ENCODE measurements at regions not wholly inside any gene's neighbourhood (a gene's known extent, or its start where the extent isn't known, plus 50 kb on each side); places are given as distances from the start of the nearest gene placed in this dataset.

GRCh38 chr20:16220826-16221225 lies 352.4 kb downstream of the KIF16B start:
- DNase-seq (ENCODE audit: insufficient read length, low spot score) = no peak
- TF ChIP-seq POLR2AphosphoS5 (IDR thresholded peaks at IDR 0.05; ENCODE audit: low read depth, low read length) (no peak), POLR2A (IDR thresholded peaks at IDR 0.05; ENCODE audit: low read depth, low read length) (no peak), PAX5 (IDR thresholded peaks at IDR 0.05; ENCODE audit: insufficient read depth, low read length, severe bottlenecking) (no peak), TAF1 (IDR thresholded peaks at IDR 0.05; ENCODE audit: low read depth, low read length) (no peak), SPI1 (IDR thresholded peaks at IDR 0.05; ENCODE audit: low read depth, low read length) (no peak), POU2F2 (IDR thresholded peaks at IDR 0.05; ENCODE audit: low read depth, low read length) (no peak)
- no peak for FAIRE-seq

- TF ChIP-seq POLR2AphosphoS5 (IDR thresholded peaks at IDR 0.05; ENCODE audit: low read depth, low read length) (no peak), TAF1 (IDR thresholded peaks at IDR 0.05; ENCODE audit: low read depth, low read length) (no peak), POLR2A (IDR thresholded peaks at IDR 0.05; ENCODE audit: low read depth, low read length) (no peak), PAX5 (IDR thresholded peaks at IDR 0.05; ENCODE audit: insufficient read depth, low read length, severe bottlenecking) (no peak), SPI1 (IDR thresholded peaks at IDR 0.05; ENCODE audit: low read depth, low read length) (no peak), POU2F2 (IDR thresholded peaks at IDR 0.05; ENCODE audit: low read depth, low read length) (no peak)
- FAIRE-seq = no peak
- DNase-seq (ENCODE audit: insufficient read length, low spot score) = no peak
These were observed 354.1 kb downstream of the KIF16B start for GRCh38 chr20:16219182-16219581.

- no peak for DNase-seq (ENCODE audit: insufficient read length, low spot score)
- TF ChIP-seq POU2F2 (IDR thresholded peaks at IDR 0.05; ENCODE audit: low read depth, low read length) = no peak
- no peak for TF ChIP-seq POLR2A (IDR thresholded peaks at IDR 0.05; ENCODE audit: low read depth, low read length)
- TF ChIP-seq POLR2AphosphoS5 (IDR thresholded peaks at IDR 0.05; ENCODE audit: low read depth, low read length) = no peak
- no peak for TF ChIP-seq TAF1 (IDR thresholded peaks at IDR 0.05; ENCODE audit: low read depth, low read length)
- TF ChIP-seq PAX5 (IDR thresholded peaks at IDR 0.05; ENCODE audit: insufficient read depth, low read length, severe bottlenecking) = no peak
- TF ChIP-seq SPI1 (IDR thresholded peaks at IDR 0.05; ENCODE audit: low read depth, low read length) = no peak
- no peak for FAIRE-seq
These were observed 356.4 kb downstream of the KIF16B start for GRCh38 chr20:16216914-16217230.

GRCh38 chr20:16216227-16216913 lies 356.9 kb downstream of the KIF16B start:
- FAIRE-seq = no peak
- no peak for DNase-seq (ENCODE audit: insufficient read length, low spot score)
- TF ChIP-seq TAF1 (IDR thresholded peaks at IDR 0.05; ENCODE audit: low read depth, low read length) = no peak
- TF ChIP-seq POU2F2 (IDR thresholded peaks at IDR 0.05; ENCODE audit: low read depth, low read length) = no peak
- TF ChIP-seq PAX5 (IDR thresholded peaks at IDR 0.05; ENCODE audit: insufficient read depth, low read length, severe bottlenecking) = no peak
- TF ChIP-seq SPI1 (IDR thresholded peaks at IDR 0.05; ENCODE audit: low read depth, low read length) = no peak

- TF ChIP-seq SPI1 (IDR thresholded peaks at IDR 0.05; ENCODE audit: low read depth, low read length) (no peak), POLR2A (IDR thresholded peaks at IDR 0.05; ENCODE audit: low read depth, low read length) (no peak), PAX5 (IDR thresholded peaks at IDR 0.05; ENCODE audit: insufficient read depth, low read length, severe bottlenecking) (no peak), POU2F2 (IDR thresholded peaks at IDR 0.05; ENCODE audit: low read depth, low read length) (no peak), POLR2AphosphoS5 (IDR thresholded peaks at IDR 0.05; ENCODE audit: low read depth, low read length) (no peak), TAF1 (IDR thresholded peaks at IDR 0.05; ENCODE audit: low read depth, low read length) (no peak)
- DNase-seq (ENCODE audit: insufficient read length, low spot score) (no peak), FAIRE-seq (no peak)
These were observed 358.2 kb downstream of the KIF16B start for GRCh38 chr20:16215041-16215440.

GRCh38 chr20:16212790-16213189 lies 360.5 kb downstream of the KIF16B start:
- FAIRE-seq (no peak), DNase-seq (ENCODE audit: insufficient read length, low spot score) (no peak)
- TF ChIP-seq POLR2A (IDR thresholded peaks at IDR 0.05; ENCODE audit: low read depth, low read length) (no peak), POU2F2 (IDR thresholded peaks at IDR 0.05; ENCODE audit: low read depth, low read length) (no peak), TAF1 (IDR thresholded peaks at IDR 0.05; ENCODE audit: low read depth, low read length) (no peak), SPI1 (IDR thresholded peaks at IDR 0.05; ENCODE audit: low read depth, low read length) (no peak), POLR2AphosphoS5 (IDR thresholded peaks at IDR 0.05; ENCODE audit: low read depth, low read length) (no peak), PAX5 (IDR thresholded peaks at IDR 0.05; ENCODE audit: insufficient read depth, low read length, severe bottlenecking) (no peak)

GRCh38 chr20:16209951-16210361 lies 363.3 kb downstream of the KIF16B start:
- no peak for TF ChIP-seq POLR2AphosphoS5 (IDR thresholded peaks at IDR 0.05; ENCODE audit: low read depth, low read length)
- no peak for TF ChIP-seq TAF1 (IDR thresholded peaks at IDR 0.05; ENCODE audit: low read depth, low read length)
- no peak for TF ChIP-seq SPI1 (IDR thresholded peaks at IDR 0.05; ENCODE audit: low read depth, low read length)
- no peak for TF ChIP-seq PAX5 (IDR thresholded peaks at IDR 0.05; ENCODE audit: insufficient read depth, low read length, severe bottlenecking)
- TF ChIP-seq POU2F2 (IDR thresholded peaks at IDR 0.05; ENCODE audit: low read depth, low read length) = no peak
- no peak for TF ChIP-seq POLR2A (IDR thresholded peaks at IDR 0.05; ENCODE audit: low read depth, low read length)
- FAIRE-seq (no peak), DNase-seq (ENCODE audit: insufficient read length, low spot score) (no peak)

GRCh38 chr20:16209357-16209756 lies 363.9 kb downstream of the KIF16B start:
- FAIRE-seq (no peak), DNase-seq (ENCODE audit: insufficient read length, low spot score) (no peak)
- TF ChIP-seq POLR2A (IDR thresholded peaks at IDR 0.05; ENCODE audit: low read depth, low read length) = no peak
- TF ChIP-seq SPI1 (IDR thresholded peaks at IDR 0.05; ENCODE audit: low read depth, low read length) = no peak
- no peak for TF ChIP-seq PAX5 (IDR thresholded peaks at IDR 0.05; ENCODE audit: insufficient read depth, low read length, severe bottlenecking)
- TF ChIP-seq POU2F2 (IDR thresholded peaks at IDR 0.05; ENCODE audit: low read depth, low read length) = no peak
- no peak for TF ChIP-seq TAF1 (IDR thresholded peaks at IDR 0.05; ENCODE audit: low read depth, low read length)
- TF ChIP-seq POLR2AphosphoS5 (IDR thresholded peaks at IDR 0.05; ENCODE audit: low read depth, low read length) = no peak

- no peak for TF ChIP-seq PAX5 (IDR thresholded peaks at IDR 0.05; ENCODE audit: insufficient read depth, low read length, severe bottlenecking)
- no peak for TF ChIP-seq SPI1 (IDR thresholded peaks at IDR 0.05; ENCODE audit: low read depth, low read length)
- TF ChIP-seq POU2F2 (IDR thresholded peaks at IDR 0.05; ENCODE audit: low read depth, low read length) = no peak
- no peak for TF ChIP-seq TAF1 (IDR thresholded peaks at IDR 0.05; ENCODE audit: low read depth, low read length)
- TF ChIP-seq POLR2AphosphoS5 (IDR thresholded peaks at IDR 0.05; ENCODE audit: low read depth, low read length) = no peak
- no peak for TF ChIP-seq POLR2A (IDR thresholded peaks at IDR 0.05; ENCODE audit: low read depth, low read length)
- FAIRE-seq (no peak), DNase-seq (ENCODE audit: insufficient read length, low spot score) (no peak)
These were observed 364.8 kb downstream of the KIF16B start for GRCh38 chr20:16208443-16208842.

GRCh38 chr20:16206817-16207216 lies 366.4 kb downstream of the KIF16B start:
- FAIRE-seq (no peak), DNase-seq (ENCODE audit: insufficient read length, low spot score) (no peak)
- TF ChIP-seq SPI1 (IDR thresholded peaks at IDR 0.05; ENCODE audit: low read depth, low read length) = no peak
